GM18867 (cell line): ENCODE measurements at regions not wholly inside any gene's neighbourhood (a gene's known extent, or its start where the extent isn't known, plus 50 kb on each side); places are given as distances from the start of the nearest gene placed in this dataset.
A peak's percentile ranks its signal among the peaks of the same experiment; 100 is the strongest.
"Not testable (repeated sequence)": the region's sequence is repeated elsewhere in the genome, so short reads cannot be mapped to it uniquely, and the experiment has no call there.

Experiments
- ATAC-seq: cut with Tn5 transposase; IDR thresholded peaks from one replicate; pipeline ENCODE4 v1.9.1; 2021; ENCODE audit warnings: mild to moderate bottlenecking, moderate library complexity; ENCODE audit not compliant: unreplicated experiment

GRCh38 chr21:17738176-17738953, 80.8 kb downstream of the C21orf91 start:
- ATAC-seq: no peak

DNA sequence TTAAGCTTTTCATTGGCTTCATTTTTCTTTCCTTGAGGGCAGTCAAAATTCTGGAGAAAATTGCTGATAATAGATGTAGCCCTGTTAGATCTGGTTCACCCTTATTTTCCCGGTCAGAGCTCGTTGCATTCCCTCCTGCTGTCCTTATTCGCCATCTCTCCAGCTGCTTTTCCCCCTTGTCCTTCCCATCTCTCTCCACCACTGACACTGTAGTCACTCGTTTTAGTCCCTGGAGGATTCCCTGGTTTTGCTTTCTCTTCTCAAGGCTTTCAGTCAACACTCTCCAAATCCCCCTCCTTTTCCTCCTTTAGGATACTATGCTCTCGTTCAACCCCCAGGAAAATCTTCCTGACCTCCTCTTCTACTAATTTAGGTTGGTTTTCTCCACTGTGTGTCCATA, 83.1 kb downstream of the C21orf91 start:
- no peak for ATAC-seq

GRCh38 chr21:17733209-17733608, 85.9 kb downstream of the C21orf91 start:
- ATAC-seq: no peak

DNA sequence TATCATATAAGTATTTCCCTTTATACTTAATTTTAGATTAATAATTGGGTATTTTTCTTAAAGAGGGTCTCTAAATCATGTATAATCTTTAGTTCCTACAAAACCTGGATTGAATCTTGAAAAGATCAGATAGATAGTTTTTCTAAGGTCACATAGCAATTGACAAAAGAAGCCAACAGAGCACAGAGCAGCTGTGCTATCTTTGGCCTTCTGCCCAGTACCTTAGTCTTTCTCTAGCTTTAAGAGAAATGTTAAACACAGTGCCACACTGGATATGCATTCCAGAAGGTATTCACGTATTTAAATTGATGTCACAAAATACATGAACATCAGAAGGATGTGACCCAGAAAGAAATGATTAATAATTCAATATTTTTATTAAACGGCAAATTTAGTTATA, 86.8 kb downstream of the C21orf91 start:
- ATAC-seq: no peak

DNA sequence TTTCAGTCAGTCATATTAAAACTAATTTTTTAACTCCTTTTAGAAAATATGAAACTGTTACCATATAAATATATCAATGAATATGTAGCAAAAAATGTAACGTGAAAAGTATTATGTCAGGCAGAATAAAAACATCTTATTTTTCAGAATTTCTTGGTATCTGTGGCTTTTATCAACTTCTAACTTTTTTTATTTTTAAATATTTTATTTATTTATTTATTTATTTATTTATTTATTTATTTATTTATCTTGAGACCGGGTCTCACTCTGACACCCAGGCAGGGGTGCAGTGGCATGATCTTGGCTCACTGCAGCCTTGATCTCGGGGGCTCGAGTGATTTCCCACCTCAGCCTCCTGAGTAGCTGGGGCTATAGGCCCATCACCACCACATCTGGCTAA, 87.6 kb downstream of the C21orf91 start:
- no peak for ATAC-seq

- no peak for ATAC-seq
These were observed 88.4 kb downstream of the C21orf91 start for GRCh38 chr21:17730782-17731181.

GRCh38 chr21:17729455-17729854, 89.7 kb downstream of the C21orf91 start:
- ATAC-seq: no peak

- no peak for ATAC-seq
These were observed 91.8 kb downstream of the C21orf91 start for GRCh38 chr21:17727361-17727760.

DNA sequence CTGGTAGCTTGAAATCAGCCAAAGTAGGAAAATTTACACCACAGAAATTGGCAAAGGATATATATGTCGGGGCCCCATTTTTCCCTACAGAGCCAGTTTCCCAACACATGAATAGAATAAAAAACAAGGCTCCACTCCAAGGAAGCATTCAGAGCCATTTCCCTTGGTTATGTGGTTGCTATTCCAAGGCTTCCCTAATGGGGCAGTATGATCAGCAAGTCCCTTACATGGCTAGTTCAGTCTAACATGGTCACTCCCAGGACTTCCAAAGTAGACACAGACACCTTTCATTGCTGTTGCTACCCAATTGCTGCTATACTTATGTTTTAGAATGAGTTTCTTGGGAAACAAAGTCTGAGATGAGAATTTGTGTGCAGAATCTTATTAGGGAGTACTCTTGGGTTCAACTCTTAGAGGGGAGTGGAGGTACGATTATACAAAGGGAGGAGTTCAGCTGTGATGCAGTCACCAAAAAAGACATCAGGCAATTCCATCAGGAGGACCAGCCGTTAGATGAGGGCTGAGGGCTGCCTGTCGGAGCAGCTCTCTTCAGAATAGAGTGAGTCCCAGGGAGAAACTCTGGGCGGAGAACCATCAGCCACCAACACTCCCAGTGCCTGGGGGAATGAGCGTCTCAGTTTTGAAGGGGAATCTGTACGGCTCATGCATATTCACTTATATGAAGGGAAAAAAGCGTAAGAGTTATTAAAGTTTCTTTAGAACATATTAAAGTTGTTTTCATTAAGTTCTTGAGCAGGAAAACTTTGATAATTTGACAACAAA, 92.9 kb downstream of the C21orf91 start:
- no peak for ATAC-seq

DNA sequence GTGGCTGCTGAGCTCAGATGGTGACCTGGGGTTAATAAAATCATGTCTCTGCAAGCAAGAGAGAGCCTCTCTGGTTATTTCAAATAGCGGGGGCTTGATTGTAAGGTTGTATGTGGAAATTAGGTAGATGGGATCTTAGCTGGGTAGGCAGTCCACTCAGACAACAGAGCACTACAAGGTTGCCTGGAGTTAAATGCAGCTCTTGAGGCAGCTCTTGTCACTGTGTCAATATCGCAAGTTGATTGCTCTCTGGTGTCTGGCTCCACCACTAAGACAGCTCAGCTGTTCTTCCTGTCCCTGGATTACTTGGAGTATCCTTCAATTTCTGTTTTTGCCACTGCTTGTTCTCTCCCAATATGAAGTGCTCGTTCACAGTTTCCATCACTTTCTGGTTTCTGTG, 93.8 kb downstream of the C21orf91 start:
- no peak for ATAC-seq

GRCh38 chr21:17712887-17713286, 100.2 kb upstream of the BTG3 start:
- ATAC-seq: no peak

GRCh38 chr21:17711896-17712295, 99.2 kb upstream of the BTG3 start:
- no peak for ATAC-seq

DNA sequence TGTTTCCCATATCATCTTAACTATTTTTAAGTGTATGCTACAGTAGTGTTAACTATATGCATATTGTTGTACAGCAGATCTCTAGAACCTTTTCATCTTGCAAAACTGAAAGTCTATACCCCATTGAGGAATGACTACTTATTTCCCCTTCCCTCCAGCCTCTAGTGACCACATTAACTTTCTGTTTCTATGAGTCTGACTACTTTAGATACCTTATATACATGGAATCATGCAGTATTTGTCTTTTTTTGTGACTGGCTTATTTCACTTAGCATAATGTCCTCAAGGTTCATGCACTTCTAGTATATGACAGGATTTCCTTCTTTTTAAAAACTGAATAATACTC, 96.5 kb upstream of the BTG3 start:
- peak; percentile 99 for ATAC-seq

GRCh38 chr21:17708522-17709265, 96.0 kb upstream of the BTG3 start:
- ATAC-seq: peak; percentile 34

DNA sequence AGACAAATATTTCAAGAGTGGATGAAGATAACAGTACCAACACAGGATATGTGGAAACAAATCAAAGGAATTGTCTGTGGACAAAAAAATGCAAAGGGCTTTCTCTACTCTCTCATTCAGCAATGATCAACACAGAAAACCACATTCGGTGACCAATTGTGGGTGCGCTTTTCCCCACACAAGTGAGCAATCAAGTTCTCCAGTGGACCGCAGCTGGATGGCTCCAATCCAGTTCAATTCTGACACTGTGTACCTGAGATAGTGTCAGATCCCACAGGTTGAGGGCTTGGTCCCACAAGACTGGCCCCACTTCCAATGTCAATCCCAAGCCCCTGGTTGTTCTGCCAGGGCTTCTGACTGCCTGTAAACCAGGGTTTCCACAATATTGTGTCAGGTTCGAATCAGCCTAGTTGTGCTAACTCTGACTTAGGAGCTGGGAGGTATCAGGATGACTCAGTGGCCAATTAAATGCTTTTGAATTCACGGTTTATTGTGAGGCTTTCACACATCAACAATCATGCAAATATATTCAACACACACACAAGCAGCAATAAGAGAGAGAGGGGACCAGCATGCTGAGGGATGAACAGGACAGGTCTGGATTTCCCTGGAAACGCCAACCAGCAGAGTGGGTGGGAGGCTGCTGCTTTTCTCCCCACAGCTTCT, 87.0 kb upstream of the BTG3 start:
- ATAC-seq: peak; percentile 90

DNA sequence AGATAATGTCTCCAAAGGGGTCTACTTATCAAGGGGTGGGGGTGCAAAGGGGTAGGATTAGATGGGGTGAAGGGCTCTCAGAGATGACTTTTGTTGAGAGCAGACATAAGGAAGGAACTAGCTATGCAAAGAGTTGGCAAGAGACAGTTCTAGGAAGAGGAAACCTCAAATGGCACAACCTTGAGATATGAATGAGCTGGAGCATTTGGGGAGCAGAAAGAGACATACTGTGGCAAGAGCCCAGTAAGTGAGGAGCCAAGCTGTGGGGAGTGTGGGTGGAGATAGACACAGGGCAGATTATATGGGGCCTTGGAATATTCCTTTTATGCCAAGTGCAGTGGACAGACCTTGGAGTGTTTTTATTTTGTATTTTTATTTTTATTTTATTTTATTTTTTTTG, 84.8 kb upstream of the BTG3 start:
- ATAC-seq: no peak

GRCh38 chr21:17694416-17694815, 81.7 kb upstream of the BTG3 start:
- ATAC-seq: not testable (repeated sequence)

- ATAC-seq: no peak
These were observed 81.1 kb upstream of the BTG3 start for GRCh38 chr21:17693801-17694200.

- ATAC-seq: no peak
These were observed 77.4 kb upstream of the BTG3 start for GRCh38 chr21:17690078-17690494.

- no peak for ATAC-seq
These were observed 76.5 kb upstream of the BTG3 start for GRCh38 chr21:17688912-17689874.
